AG04449 (cell line): ENCODE measurements at regions not wholly inside any gene's neighbourhood (a gene's known extent, or its start where the extent isn't known, plus 50 kb on each side); places are given as distances from the start of the nearest gene placed in this dataset.

Experiments
- CTCF ChIA-PET: fragments of 350-600 bp; formaldehyde crosslinking; extraction: SDS; loops from one replicate; lab custom pipeline; 2021; ENCODE audit warnings: antibody characterized with exemption; lab: Yijun Ruan, JAX
- POLR2A ChIA-PET: fragments of 400-600, 350-600 bp; formaldehyde crosslinking; extraction: SDS; loops from one replicate; lab custom pipeline; 2020; ENCODE audit warnings: antibody characterized with exemption, inconsistent platforms; lab: Yijun Ruan, JAX
- DNase-seq: peaks from one replicate; pipeline ENCODE4 v3.0.0-alpha.2; 2010; ENCODE audit warnings: low read depth, low spot score
- H3K4me3 ChIP-seq: 2 replicates; pipeline ENCODE4 v1.5.1; 2011; ENCODE audit warnings: low read depth, mild to moderate bottlenecking, control low read depth, low read length
- TF ChIP-seq, protein P1 (sequence below): IDR thresholded peaks from one replicate; pipeline ENCODE4 v1.5.1; 2011; ENCODE audit warnings: mild to moderate bottlenecking, moderate library complexity, low read length, control low read depth, inconsistent platforms; ENCODE audit not compliant: insufficient read depth; ENCODE audit errors: missing control alignments

DNA sequence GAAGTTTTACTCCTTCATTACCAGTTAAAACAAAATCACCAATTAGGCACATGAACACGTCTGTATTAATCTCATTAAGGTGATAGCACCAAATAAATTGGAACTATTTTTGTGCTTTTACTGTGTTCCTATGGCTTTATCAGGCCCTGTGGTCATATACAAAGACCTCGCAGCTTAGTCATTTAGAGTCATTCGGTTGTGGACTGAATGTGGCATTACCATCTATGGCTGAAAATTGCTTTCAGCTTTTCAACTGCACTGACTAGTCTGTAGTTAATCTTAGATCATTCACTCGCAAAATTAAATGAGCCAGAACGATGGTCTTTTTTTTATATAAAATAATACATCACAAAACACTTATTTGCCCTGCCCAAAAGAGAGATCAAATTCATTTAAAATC, 601.7 kb downstream of the NR4A2 start:
- POLR2A ChIA-PET: no interaction called here
- TF ChIP-seq, protein P1, sequence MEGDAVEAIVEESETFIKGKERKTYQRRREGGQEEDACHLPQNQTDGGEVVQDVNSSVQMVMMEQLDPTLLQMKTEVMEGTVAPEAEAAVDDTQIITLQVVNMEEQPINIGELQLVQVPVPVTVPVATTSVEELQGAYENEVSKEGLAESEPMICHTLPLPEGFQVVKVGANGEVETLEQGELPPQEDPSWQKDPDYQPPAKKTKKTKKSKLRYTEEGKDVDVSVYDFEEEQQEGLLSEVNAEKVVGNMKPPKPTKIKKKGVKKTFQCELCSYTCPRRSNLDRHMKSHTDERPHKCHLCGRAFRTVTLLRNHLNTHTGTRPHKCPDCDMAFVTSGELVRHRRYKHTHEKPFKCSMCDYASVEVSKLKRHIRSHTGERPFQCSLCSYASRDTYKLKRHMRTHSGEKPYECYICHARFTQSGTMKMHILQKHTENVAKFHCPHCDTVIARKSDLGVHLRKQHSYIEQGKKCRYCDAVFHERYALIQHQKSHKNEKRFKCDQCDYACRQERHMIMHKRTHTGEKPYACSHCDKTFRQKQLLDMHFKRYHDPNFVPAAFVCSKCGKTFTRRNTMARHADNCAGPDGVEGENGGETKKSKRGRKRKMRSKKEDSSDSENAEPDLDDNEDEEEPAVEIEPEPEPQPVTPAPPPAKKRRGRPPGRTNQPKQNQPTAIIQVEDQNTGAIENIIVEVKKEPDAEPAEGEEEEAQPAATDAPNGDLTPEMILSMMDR: no peak
- H3K4me3 ChIP-seq: no peak overlapping the region
- no peak for DNase-seq
- CTCF ChIA-PET: no interaction called here

DNA sequence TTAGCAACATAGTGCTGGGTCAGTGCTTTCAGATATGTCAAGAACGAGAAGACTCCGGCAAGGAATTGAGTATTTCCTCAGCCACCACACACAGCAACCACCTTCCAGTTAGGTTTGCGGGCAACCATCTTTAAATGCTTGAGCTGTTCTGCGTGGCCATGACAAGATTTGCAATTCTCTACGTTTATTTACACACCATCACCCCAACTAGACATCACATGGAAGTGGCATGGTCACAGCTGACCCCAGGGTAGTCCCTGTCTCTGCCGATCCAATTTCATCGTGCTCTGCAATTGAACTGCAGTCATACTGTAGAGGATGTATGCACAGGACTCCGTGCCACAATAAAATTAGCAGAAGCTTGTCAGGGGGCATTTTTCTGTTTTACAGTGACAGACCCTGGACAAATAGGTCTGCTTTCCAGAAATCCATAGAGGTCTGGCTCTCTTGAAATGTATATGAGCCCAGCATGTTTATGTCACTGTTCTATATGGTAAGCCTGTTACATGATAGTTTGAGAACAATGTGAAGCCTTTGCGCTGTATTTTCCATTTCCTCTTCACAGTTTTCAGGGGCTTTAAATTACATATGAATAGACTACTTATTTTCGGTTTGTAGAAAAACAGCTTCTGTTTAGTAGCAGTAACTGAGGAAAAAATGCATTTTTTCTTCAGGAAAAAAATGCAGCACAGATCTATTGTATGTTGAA, 605.2 kb downstream of the NR4A2 start:
- TF ChIP-seq, protein P1: no peak
- H3K4me3 ChIP-seq: no peak overlapping the region
- CTCF ChIA-PET: no interaction called here
- DNase-seq: no peak
- POLR2A ChIA-PET: no interaction called here

DNA sequence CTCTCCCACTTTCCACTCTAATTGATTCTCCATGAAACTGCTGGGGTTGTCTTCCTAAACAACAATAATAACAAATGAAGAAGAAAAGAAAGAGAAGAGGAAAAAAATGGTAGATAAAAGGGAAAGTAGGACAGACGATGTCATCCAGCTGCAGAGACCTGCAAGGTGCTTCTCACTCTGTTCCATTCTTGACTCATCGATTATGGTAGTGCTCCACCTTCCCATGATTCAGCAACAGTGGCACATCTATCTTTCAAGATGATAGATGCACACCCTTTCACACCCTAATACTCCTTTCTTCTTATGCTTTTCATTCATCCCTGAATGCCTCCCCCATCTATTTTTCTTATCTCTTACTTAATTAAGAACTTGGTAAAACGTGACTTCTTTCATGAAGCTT, 610.2 kb downstream of the NR4A2 start:
- TF ChIP-seq, protein P1: no peak
- DNase-seq: no peak
- H3K4me3 ChIP-seq: no peak overlapping the region
- POLR2A ChIA-PET: no interaction called here
- CTCF ChIA-PET: no interaction called here

DNA sequence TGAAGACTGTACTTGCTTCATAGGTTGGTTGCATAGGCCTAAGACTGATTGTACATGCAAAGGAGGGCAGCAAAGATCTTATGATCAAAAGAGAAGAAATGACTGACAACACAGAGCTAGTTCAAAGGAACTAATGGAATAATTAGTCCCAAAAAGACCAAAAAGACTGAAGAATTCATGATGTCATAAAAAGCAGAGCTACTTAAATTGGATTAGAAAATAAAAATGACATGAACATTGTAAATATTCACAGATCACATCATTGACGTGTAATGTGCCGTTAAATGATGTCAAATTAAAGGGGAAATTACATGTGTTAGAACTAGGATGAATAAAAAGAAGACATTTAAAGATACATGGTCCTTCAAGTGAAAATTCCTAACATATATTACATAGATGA, 616.8 kb downstream of the NR4A2 start:
- no peak overlapping the region for H3K4me3 ChIP-seq
- DNase-seq: no peak
- POLR2A ChIA-PET: no interaction called here
- CTCF ChIA-PET: no interaction called here
- TF ChIP-seq, protein P1: no peak

DNA sequence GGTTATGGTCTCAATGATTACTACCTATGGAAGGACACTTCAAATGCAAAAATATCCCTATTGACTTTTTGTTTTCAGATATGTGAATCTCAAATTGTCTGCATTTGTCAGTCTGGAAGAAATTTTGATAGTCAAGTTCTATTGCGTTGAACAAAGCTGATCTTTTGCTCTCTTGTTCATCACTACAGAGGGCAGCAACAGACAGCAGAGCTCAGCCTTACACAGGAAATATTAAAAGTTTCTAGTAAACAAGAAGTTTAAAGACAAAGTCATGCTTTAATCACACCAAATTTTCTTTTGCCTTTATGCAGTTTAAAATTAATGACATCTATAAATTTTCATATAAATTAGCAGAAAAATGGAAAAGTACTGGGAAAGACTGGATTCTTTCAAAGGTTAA, 617.5 kb downstream of the NR4A2 start:
- ChIA-PET CTCF (no interaction called here), POLR2A (no interaction called here)
- DNase-seq: no peak
- no peak overlapping the region for H3K4me3 ChIP-seq
- TF ChIP-seq, protein P1: no peak

DNA sequence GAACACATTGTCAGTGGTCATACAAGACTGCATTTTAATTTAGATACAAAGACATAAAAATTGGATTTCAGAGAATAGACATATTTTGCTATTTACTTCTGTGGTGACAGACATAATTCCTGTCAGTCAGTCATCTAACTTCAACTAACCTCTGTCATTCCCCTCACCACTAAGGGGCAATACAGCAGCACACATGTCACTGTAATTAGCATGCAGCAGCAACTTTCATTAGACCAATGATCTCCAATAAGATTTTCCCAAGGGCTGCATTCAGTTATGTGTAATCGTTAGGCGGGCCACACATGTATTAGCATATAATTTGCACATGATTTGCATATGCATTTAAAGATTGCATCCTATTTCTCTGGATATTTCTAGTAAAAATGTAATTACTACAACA, 624.5 kb downstream of the NR4A2 start:
- POLR2A ChIA-PET: no interaction called here

More for the DNA sequence above, 624.5 kb downstream of the NR4A2 start:
- TF ChIP-seq, protein P1: no peak
- CTCF ChIA-PET: no interaction called here
- DNase-seq: no peak
- H3K4me3 ChIP-seq: no peak overlapping the region
